ENCODE measurements at regions not wholly inside any gene's neighbourhood (a gene's known extent, or its start where the extent isn't known, plus 50 kb on each side); places are given as distances from the start of the nearest gene placed in this dataset.

DNA sequence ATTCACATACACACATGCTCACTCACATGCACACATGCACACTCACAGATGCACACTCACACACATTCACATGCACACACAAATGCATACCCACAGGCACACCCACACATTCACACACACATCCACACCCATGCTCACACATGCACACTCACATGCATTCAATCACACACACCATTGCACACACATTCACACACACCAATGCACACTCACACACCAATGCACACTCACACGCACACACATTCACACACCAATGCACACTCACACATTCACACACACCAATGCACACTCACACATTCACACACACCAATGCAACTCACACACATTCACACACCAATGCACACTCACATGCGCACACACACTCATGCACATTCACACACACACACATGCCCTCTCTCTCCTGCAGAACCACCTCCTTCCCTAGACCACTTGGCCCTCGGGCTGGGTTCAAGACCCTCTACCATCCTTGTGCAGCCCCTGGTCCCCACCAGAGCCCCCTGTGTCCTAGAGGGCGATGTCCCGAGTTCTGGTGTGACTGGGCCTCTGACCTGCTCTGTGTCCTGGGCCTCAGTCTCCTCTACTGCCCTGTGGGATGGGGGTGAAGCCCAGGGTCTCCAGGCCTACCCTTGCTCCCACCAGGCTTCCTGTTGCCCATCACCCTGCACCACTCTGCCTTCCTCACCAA, 139.0 kb downstream of the OLFM1 start:
- TF ChIP-seq TAF1 (IDR thresholded peaks at IDR 0.05; ENCODE audit: borderline replicate concordance, insufficient read depth, low read length) (no peak), POLR2AphosphoS5 (IDR thresholded peaks at IDR 0.05; ENCODE audit: low read depth, low read length) (no peak), FOXP2 (optimal IDR thresholded peaks at IDR 0.05; ENCODE audit: borderline replicate concordance, extremely low read depth, extremely low read length, insufficient read depth) (no peak), SIN3A (IDR thresholded peaks at IDR 0.05; ENCODE audit: borderline replicate concordance, insufficient read depth, low read length) (no peak)
- TF ChIP-seq, protein P1, sequence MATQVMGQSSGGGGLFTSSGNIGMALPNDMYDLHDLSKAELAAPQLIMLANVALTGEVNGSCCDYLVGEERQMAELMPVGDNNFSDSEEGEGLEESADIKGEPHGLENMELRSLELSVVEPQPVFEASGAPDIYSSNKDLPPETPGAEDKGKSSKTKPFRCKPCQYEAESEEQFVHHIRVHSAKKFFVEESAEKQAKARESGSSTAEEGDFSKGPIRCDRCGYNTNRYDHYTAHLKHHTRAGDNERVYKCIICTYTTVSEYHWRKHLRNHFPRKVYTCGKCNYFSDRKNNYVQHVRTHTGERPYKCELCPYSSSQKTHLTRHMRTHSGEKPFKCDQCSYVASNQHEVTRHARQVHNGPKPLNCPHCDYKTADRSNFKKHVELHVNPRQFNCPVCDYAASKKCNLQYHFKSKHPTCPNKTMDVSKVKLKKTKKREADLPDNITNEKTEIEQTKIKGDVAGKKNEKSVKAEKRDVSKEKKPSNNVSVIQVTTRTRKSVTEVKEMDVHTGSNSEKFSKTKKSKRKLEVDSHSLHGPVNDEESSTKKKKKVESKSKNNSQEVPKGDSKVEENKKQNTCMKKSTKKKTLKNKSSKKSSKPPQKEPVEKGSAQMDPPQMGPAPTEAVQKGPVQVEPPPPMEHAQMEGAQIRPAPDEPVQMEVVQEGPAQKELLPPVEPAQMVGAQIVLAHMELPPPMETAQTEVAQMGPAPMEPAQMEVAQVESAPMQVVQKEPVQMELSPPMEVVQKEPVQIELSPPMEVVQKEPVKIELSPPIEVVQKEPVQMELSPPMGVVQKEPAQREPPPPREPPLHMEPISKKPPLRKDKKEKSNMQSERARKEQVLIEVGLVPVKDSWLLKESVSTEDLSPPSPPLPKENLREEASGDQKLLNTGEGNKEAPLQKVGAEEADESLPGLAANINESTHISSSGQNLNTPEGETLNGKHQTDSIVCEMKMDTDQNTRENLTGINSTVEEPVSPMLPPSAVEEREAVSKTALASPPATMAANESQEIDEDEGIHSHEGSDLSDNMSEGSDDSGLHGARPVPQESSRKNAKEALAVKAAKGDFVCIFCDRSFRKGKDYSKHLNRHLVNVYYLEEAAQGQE (IDR thresholded peaks at IDR 0.05; ENCODE audit: insufficient read depth in 1 of 2, low read depth in 2 of 2, low read length in 2 of 2), result no peak
